ENCODE measurements at regions not wholly inside any gene's neighbourhood (a gene's known extent, or its start where the extent isn't known, plus 50 kb on each side); places are given as distances from the start of the nearest gene placed in this dataset.

DNA sequence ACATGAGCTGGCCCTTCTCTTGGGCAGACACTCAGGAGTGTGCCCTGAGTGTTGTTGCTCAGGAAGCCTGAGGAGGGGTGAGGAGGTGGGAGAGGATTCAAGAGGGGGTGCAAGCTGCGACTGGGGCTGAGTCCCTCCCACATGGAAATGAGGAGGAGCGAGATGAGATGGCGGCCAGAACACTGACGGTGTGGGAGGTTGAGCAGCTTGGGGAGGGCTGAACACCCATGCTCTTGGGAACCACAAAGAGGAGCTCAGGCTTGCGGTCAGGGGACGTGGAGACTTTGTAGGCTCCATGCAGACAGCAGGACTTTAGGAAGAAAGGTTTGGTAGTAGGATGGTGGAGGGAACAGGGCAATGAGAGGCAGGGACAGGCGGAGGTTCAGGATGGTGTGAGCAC, 163.2 kb upstream of the SHH start:
- Histone ChIP-seq H3K4me3 (no peak overlapping the region), H3K9me3 (replicated peaks) (no peaks in the 10 kb centered on the region), H3K27me3 (peaks cover 22% of the 10 kb centered on the region), H3K27ac (no peak overlapping the region), H3K36me3 (no peaks in the 10 kb centered on the region), H3K4me1 (no peaks in the 10 kb centered on the region)
- no peak for DNase-seq

DNA sequence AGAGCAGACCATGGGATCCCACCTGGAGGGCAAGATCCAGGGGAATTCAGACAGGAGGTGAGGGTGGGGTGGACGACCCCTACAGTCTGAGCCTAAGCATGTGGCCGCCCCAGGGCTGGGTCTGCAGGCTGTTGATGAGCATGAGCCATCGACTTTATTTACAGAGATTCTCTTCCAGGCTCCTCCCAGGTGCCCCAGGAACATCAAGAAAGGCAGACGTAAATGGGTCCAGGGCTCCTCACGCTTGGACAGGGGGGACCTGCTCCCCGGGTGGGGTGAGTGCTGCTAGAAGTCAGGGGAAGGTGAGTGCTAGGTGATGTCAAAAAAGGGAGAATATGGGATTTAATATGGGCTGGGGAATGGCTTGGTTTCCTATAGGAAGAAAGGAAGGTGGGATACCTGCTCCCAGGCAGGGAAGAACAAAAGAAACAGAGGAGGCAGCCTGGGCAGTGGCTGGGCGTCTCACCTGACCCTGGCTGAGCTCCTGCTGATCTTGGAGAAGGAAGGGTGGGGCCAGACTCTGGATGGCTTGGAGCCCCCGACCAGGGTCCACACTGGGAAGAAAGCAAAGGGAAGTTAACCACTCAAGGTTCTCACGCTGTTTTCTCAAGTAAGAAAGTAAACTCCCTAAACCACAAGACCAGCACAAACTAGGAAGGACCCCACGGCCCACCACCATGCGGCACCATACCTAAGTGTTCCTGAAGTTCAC, 162.1 kb upstream of the SHH start:
- DNase-seq: no peak
- Histone ChIP-seq H3K36me3 (no peaks in the 10 kb centered on the region), H3K9me3 (replicated peaks) (no peaks in the 10 kb centered on the region), H3K4me3 (no peak overlapping the region), H3K27me3 (peaks cover 25% of the 10 kb centered on the region), H3K4me1 (no peaks in the 10 kb centered on the region), H3K27ac (no peak overlapping the region)

- no peak overlapping the region for H3K27ac ChIP-seq
- DNase-seq: no peak
- no peaks in the 10 kb centered on the region for H3K36me3 ChIP-seq
- no peak overlapping the region for H3K4me3 ChIP-seq
- peaks cover 25% of the 10 kb centered on the region for H3K27me3 ChIP-seq
- no peaks in the 10 kb centered on the region for H3K9me3 ChIP-seq (replicated peaks)
- no peaks in the 10 kb centered on the region for H3K4me1 ChIP-seq
Observed at GRCh38 chr7:155973451-155973997, 161.3 kb upstream of the SHH start.

DNA sequence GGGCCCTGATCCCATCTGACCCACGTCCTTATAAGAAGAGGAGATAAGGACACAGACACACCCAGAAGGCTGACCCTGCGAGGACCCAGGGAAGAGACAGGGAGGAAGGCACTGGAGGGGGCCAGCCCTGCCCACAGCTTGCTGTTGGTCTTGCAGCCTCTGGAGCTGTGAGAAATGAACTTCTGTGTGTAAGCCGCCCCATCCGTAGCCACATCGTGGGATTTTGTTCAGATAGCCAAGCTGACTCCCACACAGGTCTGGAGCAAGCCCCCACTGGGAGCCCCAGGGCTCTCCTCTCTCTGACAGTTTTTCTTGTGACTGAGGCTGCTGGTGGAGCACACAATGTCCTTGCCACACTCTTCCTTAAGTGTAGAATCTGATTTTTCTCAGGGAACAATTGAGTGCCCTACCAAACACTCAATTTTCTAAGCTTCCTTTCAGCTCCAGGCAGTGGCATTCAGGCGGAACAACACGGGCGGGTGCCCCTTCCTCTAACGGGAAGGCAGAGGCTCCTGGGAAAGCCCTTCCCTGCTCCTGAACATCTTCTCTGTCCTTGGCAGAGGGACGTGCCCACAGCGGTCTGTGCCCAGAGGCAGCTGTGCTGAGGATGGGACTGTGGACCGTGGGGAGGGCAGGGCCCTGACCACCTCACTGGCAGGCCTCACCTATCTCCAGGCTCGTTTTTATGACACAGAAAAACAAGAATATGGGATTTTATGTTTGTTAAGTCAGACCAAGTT, 160.6 kb upstream of the SHH start:
- no peaks in the 10 kb centered on the region for H3K36me3 ChIP-seq
- H3K27me3 ChIP-seq: peaks cover 25% of the 10 kb centered on the region
- H3K9me3 ChIP-seq (replicated peaks): no peaks in the 10 kb centered on the region
- H3K4me3 ChIP-seq: no peak overlapping the region
- DNase-seq: no peak
- H3K27ac ChIP-seq: no peak overlapping the region
- H3K4me1 ChIP-seq: no peaks in the 10 kb centered on the region

- Histone ChIP-seq H3K36me3 (no peaks in the 10 kb centered on the region), H3K4me1 (no peaks in the 10 kb centered on the region), H3K9me3 (replicated peaks) (no peaks in the 10 kb centered on the region), H3K4me3 (no peak overlapping the region), H3K27me3 (peaks cover 25% of the 10 kb centered on the region), H3K27ac (no peak overlapping the region)
- no peak for DNase-seq
Observed at GRCh38 chr7:155972247-155972646, 160.0 kb upstream of the SHH start.

DNA sequence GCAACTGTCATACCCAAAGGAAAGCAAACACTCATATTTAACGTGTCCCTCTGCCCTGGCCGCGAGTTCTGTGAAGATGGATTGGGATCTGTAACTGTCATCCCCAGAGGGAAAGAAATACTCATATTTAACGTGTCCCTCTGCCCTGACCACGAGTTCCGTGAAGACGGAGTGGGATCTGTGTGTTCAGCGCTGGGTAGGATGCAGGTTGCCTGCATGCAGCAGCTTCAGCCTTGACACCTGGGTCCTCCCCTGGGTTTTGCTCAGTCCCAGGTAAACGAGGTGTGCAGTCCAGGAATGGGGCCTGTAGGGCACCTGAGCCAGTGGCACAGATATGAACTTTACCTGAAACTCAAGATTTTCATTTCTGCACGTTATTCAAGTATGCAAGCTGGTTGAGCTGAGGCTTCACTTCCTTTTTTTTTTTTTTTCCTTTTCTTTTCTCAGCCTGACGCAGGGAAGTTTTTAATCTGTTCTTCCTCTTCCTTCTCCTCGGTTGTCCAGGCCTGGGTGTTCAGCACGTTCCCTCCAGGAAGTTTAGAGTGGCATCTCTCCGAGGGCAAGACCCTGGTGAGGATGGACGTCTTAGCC, 159.0 kb upstream of the SHH start:
- DNase-seq: no peak
- H3K4me1 ChIP-seq: no peaks in the 10 kb centered on the region
- H3K27me3 ChIP-seq: peaks cover 25% of the 10 kb centered on the region
- no peak overlapping the region for H3K27ac ChIP-seq
- H3K36me3 ChIP-seq: no peaks in the 10 kb centered on the region
- no peaks in the 10 kb centered on the region for H3K9me3 ChIP-seq (replicated peaks)
- H3K4me3 ChIP-seq: no peak overlapping the region

DNA sequence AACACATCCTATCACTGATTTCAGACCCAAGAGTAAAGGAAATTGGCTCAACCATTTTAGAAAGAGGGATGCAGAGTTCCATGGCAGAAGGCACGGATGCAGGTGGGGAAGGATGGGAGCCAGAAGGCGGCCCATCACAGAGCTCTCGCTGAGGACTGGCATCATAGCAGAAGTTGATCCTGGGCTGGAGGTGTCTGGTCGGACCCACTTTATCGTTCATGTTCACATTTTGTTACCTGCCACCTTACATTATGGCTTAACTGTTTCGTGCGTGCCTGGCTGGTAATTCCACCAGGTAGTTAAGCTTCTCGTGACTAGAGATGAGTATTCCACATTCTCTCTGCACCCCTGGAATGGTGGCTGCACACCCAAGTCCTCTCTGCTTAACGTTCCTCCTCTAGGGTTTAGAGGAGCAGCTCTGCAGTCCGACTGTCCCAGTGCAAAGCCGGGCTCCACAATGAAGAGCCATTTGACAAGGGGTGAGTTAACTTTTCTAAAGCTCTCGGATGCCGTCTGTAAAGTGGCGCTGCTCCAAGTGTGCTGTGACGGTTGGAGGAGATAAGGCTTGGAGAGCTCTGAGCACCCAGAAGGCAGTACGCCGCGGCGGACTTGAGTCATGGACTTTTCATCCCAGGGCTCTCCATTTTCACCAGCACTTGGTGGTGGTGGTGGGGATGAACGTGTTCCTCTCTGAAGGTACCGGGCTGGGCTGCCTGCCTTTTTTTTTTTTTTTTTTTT, 157.1 kb upstream of the SHH start:
- Histone ChIP-seq H3K27ac (no peak overlapping the region), H3K27me3 (peaks cover 19% of the 10 kb centered on the region; the same call in 1 of the 2 replicates), H3K4me3 (no peak overlapping the region), H3K36me3 (no peaks in the 10 kb centered on the region), H3K4me1 (no peaks in the 10 kb centered on the region), H3K9me3 (replicated peaks) (no peaks in the 10 kb centered on the region)
- no peak for DNase-seq

DNA sequence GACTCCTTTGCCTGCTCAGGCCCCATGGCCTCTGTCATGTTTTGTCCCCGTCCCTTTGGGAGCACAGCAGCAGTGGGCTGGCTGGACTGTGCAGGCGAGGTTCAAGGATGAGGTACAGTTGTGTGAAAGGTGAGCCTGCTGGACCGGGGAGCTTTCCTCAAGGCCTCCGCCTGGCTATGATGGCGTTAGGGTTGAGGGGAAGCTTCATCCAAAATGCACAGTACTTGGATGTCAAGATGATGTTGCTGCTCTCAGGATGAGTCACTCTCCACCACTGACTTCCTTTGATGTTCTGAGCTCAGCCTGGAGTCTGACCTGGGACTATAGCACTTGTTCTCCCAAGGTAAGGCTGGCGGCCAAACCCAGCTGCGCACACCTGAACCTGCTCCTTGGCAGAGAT, 152.7 kb upstream of the SHH start:
- H3K4me3 ChIP-seq: no peak overlapping the region
- no peaks in the 10 kb centered on the region for H3K4me1 ChIP-seq
- H3K9me3 ChIP-seq (replicated peaks): no peaks in the 10 kb centered on the region
- no peaks in the 10 kb centered on the region for H3K36me3 ChIP-seq
- DNase-seq: no peak
- no peak overlapping the region for H3K27ac ChIP-seq
- H3K27me3 ChIP-seq: peaks cover 19% of the 10 kb centered on the region

GRCh38 chr7:155964543-155964942, 152.3 kb upstream of the SHH start:
- H3K36me3 ChIP-seq: no peaks in the 10 kb centered on the region
- no peaks in the 10 kb centered on the region for H3K4me1 ChIP-seq
- H3K9me3 ChIP-seq (replicated peaks): no peaks in the 10 kb centered on the region
- no peak overlapping the region for H3K27ac ChIP-seq
- H3K4me3 ChIP-seq: no peak overlapping the region
- H3K27me3 ChIP-seq: peaks cover 18% of the 10 kb centered on the region
- no peak for DNase-seq

GRCh38 chr7:155963771-155964195, 151.5 kb upstream of the SHH start:
- Histone ChIP-seq H3K27me3 (peaks cover 16% of the 10 kb centered on the region), H3K27ac (no peak overlapping the region), H3K4me1 (no peaks in the 10 kb centered on the region)

DNA sequence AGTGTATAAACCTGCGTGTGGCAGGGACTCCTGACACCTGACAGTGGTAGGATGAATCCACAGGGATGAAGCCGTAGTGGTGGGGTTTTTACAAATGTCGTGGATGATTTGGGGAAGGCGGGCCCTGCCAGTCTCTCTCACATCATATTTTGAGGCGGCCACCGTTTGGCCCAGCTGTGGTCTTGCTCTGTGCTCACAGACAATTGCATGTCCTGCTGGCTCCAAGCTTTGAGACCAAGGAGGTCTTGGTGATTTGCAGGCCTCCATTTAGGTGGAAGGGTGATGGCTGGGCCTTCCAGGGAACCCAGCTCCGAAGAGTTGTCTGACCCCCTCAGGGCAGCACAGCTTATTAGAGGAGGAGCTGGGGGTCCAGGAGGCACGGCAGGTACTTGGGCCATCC, 151.1 kb upstream of the SHH start:
- DNase-seq: no peak
- Histone ChIP-seq H3K4me3 (no peak overlapping the region), H3K36me3 (no peaks in the 10 kb centered on the region), H3K27me3 (peaks cover 16% of the 10 kb centered on the region), H3K27ac (no peak overlapping the region), H3K4me1 (no peaks in the 10 kb centered on the region), H3K9me3 (replicated peaks) (no peaks in the 10 kb centered on the region)

More at GRCh38 chr7:155963771-155964195, 151.5 kb upstream of the SHH start:
- Histone ChIP-seq H3K36me3 (no peaks in the 10 kb centered on the region), H3K4me3 (no peak overlapping the region), H3K9me3 (replicated peaks) (no peaks in the 10 kb centered on the region)
- DNase-seq: no peak

- Histone ChIP-seq H3K36me3 (no peaks in the 10 kb centered on the region), H3K27ac (no peak overlapping the region), H3K4me3 (no peak overlapping the region), H3K9me3 (replicated peaks) (no peaks in the 10 kb centered on the region), H3K4me1 (no peaks in the 10 kb centered on the region), H3K27me3 (peaks cover 16% of the 10 kb centered on the region)
- DNase-seq: no peak
Observed at GRCh38 chr7:155962968-155963300, 150.7 kb upstream of the SHH start.

DNA sequence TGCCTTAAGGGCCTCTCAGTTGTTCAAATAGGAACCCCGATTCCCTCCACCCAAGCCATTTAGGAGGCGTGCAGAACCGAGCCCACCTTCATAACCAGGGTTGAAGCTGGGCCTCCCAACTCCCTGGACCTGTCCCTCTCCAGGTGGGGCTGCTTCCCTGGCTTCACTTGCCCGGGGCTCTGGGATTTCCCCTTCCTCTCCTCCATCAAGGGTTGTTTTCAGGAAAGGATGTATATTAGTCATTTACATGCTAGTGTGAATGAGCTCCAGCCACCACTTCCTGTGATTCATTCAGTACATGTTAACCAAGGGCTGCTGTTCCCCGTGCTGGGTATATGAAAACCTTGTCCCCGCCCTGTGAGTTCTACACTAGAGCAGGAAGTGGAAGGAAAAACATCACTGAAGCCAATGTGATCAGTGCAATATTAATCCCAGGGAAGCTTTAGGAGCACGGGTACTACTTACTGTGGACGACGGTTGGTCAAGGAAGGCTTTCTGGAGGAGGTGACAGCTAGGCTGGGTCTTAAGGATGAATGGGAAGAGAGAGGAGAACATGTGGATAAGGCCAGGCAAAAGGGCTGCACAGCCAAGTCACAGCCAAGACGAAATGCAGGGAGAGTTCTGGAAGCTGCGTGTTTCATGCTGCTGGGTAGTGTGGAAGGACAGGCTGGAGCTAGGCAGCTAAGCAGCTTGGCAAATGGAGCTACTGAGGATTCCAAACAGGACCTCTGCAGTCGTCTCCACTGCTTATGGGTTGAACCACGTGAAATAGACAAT, 150.1 kb upstream of the SHH start:
- Histone ChIP-seq H3K4me3 (no peak overlapping the region), H3K27me3 (peaks cover 16% of the 10 kb centered on the region), H3K4me1 (no peaks in the 10 kb centered on the region), H3K27ac (no peak overlapping the region), H3K9me3 (replicated peaks) (no peaks in the 10 kb centered on the region), H3K36me3 (no peaks in the 10 kb centered on the region)
- DNase-seq: no peak

All from SJCRH30 (cell line).